ENCODE measurements at regions not wholly inside any gene's neighbourhood (a gene's known extent, or its start where the extent isn't known, plus 50 kb on each side); places are given as distances from the start of the nearest gene placed in this dataset.

- H3K27ac ChIP-seq (ENCODE audit: control insufficient read depth, insufficient read depth): no peak overlapping the region
- no peaks in the 10 kb centered on the region for H3K36me3 ChIP-seq (ENCODE audit: control insufficient read depth in 2 of 2, insufficient read depth in 2 of 2, low read length in 1 of 2)
- H3K79me2 ChIP-seq (ENCODE audit: control insufficient read depth, insufficient read depth, low read length): no peaks in the 10 kb centered on the region
- H3K9ac ChIP-seq (ENCODE audit: control insufficient read depth, insufficient read depth, low read length): no peak overlapping the region
- no peak for TF ChIP-seq ZBTB11 (CRISPR knock-in tag; IDR thresholded peaks at IDR 0.05)
- no peak for TF ChIP-seq ZNF207 (IDR thresholded peaks at IDR 0.05; ENCODE audit: borderline replicate concordance)
- no peak for TF ChIP-seq TAF1 (IDR thresholded peaks at IDR 0.05; ENCODE audit: borderline replicate concordance, low read depth, low read length)
- TF ChIP-seq SMC3 (IDR thresholded peaks at IDR 0.05; ENCODE audit: borderline replicate concordance, low read length): no peak
- no peak for TF ChIP-seq RBBP5 (conservative IDR thresholded peaks at IDR 0.05)
- TF ChIP-seq ZNF274 (IDR thresholded peaks at IDR 0.05; ENCODE audit: insufficient read depth, insufficient read length): no peak
- no peak for TF ChIP-seq RAD51 (IDR thresholded peaks at IDR 0.05)
- no peak for TF ChIP-seq PAX8 (IDR thresholded peaks at IDR 0.05)
- TF ChIP-seq NFYA (IDR thresholded peaks at IDR 0.05; ENCODE audit: borderline replicate concordance, low read depth, low read length): no peak
- TF ChIP-seq MEF2B (IDR thresholded peaks at IDR 0.05; ENCODE audit: partially characterized antibody, poor library complexity, severe bottlenecking): no peak
- TF ChIP-seq IKZF2 (IDR thresholded peaks at IDR 0.05): no peak
- no peak for TF ChIP-seq SPI1 (IDR thresholded peaks at IDR 0.05; ENCODE audit: borderline replicate concordance, insufficient read depth, low read depth, low read length)
- no peak for TF ChIP-seq ELK1 (IDR thresholded peaks at IDR 0.05; ENCODE audit: low read depth, low read length)
- TF ChIP-seq SMARCA5 (IDR thresholded peaks at IDR 0.05): no peak
- WGBS (ENCODE audit: insufficient coverage, insufficient replicate concordance, low lambda C conversion rate, missing lambda C conversion rate): 59% methylated on average over 7 of the region's 7 CpGs
- CTCF ChIA-PET: interaction anchor here (0.6 to 3.6 kb wide), 4 partner anchors 19 to 412 kb away, joined by 3 to 70 read pairs (median 15); no protein-coding TSS in a partner anchor
- BruUV-seq (replicated peaks): no TSS peak
- intact Hi-C loops (cut with micrococcal nuclease; ENCODE audit: unreplicated experiment) (no loop called here), in situ Hi-C loops (cut with MboI) (no loop called here)
- no peaks in the 10 kb centered on the region; the same call in 2 of the 3 replicates for H3K9me3 ChIP-seq (replicated peaks; ENCODE audit: control insufficient read depth, insufficient read depth, low read length)
- no peaks in the 10 kb centered on the region for H3K4me1 ChIP-seq (ENCODE audit: control insufficient read depth, insufficient read depth, low read length)
- H2AFZ ChIP-seq (ENCODE audit: control insufficient read depth, low read depth, low read length): no peak overlapping the region
- no peak overlapping the region for H3K4me3 ChIP-seq
- no peaks in the 10 kb centered on the region for H4K20me1 ChIP-seq (ENCODE audit: control insufficient read depth, insufficient read depth)
- RAD21 ChIA-PET (ENCODE audit: unreplicated experiment): interaction anchor here (3.2 kb wide), 1 partner anchor 132 kb away, joined by 29 read pairs; no protein-coding TSS in a partner anchor
- FAIRE-seq: no peak
- POLR2A ChIA-PET: no interaction called here
- no peak for DNase-seq (ENCODE audit: low read depth, low spot score)
- H3K4me2 ChIP-seq (ENCODE audit: control insufficient read depth, insufficient read depth): no peak overlapping the region
- SMC1A ChIA-PET (ENCODE audit: uncharacterized antibody, unreplicated experiment): interaction anchor here (0.6 kb wide), 1 partner anchor 18 kb away, joined by 3 read pairs; no protein-coding TSS in a partner anchor
- no peaks in the 10 kb centered on the region for H3K27me3 ChIP-seq (replicated peaks in 1 of 2; ENCODE audit: control insufficient read depth in 2 of 2, insufficient read depth in 2 of 2, low read length in 1 of 2)
- ATAC-seq: no peak
These were observed 62.1 kb upstream of the CAPRIN1 start for GRCh38 chr11:33989461-33989860.
